ENCODE measurements at regions not wholly inside any gene's neighbourhood (a gene's known extent, or its start where the extent isn't known, plus 50 kb on each side); places are given as distances from the start of the nearest gene placed in this dataset.
"Not testable (repeated sequence)": the region's sequence is repeated elsewhere in the genome, so short reads cannot be mapped to it uniquely, and the experiment has no call there.

DNA sequence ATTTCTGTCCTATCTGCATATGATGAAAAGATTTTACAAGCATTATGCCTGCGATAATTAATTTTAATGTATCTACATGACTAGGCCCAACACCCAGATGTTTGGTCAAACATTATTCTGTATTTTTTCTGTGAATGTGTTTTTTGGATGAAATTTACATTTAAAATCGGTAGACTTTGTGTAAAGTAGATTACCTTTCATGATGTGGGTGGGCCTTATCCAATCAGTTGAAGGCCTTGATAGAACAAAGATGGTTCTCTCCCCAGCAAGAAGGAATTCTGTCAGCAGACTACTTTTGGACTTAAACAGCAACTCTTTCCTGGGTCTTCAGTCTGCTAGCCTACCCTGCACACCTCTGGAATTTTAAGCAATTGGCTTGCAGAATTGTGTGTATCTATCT is 844.0 kb downstream of the BRINP3 start:
- DNase-seq, result no peak

DNA sequence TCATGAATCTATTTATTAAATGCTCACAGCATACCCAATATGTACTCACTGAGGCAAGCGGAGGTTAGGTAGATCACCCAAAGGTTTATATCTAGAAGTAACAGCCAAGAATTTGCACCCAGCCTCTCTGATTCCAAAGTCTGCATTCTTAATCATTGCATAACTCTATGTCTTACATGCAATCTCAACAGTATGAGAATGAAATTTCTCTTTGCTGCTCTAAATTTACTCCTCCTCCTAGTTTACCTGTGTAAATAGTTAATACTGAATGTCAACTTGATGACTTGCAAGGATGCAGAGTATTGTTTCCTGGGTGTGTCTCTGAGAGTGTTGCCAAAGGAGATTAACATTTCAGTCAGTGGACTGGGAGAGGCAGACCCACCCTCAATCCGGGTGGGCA is 840.6 kb downstream of the BRINP3 start:
- DNase-seq, result no peak

DNA sequence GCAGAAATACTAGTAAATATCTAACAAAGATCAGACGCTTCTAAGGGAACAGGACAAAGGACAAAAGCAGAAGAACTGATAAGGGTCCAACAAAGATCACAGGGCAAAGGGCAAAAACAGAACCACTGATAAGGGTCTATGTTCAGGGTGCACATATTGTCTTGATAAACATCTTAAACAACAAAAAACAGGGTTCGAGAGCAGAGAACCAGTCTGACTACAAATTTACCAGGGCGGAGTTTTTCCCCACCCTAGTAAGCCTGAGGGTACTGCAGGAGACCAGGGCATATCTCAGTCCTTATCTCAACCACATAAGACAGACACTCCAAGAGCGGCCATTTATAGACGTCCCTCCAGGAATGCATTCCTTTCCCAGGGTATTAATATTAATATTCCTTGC is 833.5 kb downstream of the BRINP3 start:
- not testable (repeated sequence) for DNase-seq

DNA sequence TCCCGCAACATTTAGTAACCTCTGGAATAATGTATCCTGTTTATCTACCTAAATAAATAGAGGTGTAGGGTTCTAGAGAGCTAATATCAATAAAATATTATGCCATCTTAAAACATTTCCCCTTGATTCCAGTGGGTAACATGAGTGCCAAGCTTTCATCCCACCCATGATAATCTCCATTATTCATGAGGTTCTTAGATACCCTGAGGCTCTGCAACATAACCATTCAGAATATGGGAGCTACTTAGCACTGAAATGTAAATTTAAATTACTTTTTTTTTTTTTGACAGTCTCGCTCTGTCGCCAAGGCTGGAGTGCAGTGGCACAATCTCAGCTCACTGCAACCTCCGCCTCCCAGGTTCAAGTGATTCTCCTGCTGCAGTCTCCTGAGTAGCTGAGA is 832.7 kb downstream of the BRINP3 start:
- no peak for DNase-seq

DNA sequence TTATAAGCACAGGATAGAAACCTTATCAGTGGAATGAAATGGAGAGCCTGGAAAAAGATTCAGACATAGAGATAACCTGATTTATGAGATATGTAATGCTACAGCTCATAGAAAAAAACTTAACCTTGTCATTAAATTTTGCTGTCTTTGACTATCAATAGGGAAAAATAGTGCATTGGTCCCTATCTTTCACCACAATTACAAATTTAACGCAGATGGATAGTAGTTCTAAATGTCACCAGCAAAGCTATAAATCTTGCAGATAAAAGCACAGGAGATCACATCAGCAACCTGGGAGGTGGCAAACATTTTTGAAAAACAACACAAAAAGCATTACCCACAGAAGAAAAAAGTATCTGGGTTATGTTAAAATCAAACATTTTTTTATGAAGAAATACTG is 831.6 kb downstream of the BRINP3 start:
- DNase-seq, result no peak

DNA sequence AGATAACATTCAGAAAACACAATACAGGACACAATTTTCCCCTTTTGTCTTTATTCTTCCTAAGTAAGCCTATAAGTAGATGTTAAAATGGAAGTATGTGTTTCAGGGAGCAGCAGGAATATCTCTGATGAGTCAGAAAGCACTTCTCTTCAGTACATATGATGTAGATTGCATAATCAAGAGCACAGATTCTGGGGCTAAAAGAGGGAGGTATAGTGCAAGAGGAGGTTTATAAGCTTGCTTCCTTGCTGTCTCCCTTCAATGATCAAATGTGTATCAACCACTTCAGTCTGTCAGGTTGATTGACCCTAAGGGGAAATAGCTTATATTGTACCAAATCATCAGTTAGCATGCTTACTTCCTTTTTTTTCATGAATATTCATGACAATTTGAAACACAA is 822.8 kb downstream of the BRINP3 start:
- DNase-seq, result no peak

DNA sequence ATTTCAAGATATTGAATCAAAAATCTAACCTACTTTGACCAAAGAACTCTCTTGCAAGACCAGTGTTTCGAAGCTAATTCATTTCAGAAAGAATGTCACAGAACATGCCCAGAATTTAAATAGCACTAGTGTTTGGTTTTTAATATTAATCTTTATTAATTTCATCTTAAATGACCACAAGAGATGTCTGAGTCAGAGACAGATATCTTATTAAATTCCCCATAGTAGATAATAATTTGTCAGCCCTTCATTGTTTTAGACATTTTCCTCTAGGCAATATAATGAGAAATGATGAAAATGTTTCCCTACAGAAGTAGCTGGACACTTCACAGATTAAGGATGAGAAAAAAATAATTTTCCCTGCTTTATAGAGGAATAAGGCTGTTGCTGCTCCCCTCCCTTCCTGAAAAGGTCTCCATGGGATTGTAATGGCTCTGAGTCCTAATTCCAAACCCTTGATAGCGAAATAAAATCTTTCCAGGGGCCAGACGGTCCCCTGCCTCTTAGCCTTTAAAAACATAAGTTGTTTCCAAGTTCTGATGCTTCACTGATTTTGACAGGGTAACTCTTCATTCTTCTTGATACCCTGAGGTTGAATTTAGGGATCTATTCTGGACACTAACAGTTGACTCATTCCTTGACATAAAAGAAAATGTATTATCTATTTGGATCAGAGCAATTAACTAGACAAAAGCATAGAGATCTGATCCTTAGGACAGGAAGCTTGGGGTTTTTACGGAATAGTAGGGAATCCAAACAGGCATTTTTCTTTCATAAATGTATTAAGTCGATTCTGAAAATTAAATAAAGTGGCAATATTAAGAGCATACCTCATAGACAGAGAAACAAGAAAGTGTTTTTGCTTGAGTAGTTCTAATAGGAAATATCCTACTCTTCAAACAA is 820.8 kb downstream of the BRINP3 start:
- no peak for DNase-seq

DNA sequence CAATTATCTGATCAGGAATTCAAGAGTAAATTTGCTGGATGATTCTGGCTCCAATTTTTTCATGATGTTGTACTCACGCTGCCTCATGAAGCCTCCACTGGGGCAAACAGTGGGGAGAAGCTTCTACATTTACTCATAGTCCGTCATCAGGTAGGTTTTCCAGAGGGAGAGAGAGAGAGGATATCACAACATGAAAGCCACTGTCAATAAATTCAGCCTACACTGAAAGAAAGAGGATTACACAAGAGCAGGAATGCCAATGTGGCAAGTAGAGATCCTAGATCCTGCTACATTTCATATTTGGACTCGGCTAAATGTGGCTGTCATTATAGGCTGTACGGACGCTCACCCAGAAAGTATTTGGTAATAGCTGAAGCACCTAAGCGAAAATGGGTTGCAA is 819.9 kb downstream of the BRINP3 start:
- no peak for DNase-seq

DNA sequence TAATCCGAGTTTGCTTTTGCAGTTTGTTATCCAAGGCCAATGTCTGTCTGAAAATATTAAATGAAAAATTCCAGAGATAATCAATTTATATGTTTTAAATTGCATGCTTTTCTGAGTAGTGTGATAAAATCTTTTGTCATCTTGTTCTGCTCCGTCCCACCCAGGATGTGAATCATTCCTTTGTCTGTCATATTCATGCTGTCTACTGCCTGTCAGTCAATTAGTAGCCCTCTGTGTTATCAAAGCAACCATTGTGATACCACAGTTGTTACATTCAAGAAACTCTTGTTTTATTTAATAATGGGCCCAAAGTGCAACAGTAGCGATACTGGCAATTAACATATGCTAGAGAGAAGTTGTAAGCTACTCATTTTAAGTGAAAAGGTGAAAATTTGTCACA is 819.3 kb downstream of the BRINP3 start:
- DNase-seq, result no peak

DNA sequence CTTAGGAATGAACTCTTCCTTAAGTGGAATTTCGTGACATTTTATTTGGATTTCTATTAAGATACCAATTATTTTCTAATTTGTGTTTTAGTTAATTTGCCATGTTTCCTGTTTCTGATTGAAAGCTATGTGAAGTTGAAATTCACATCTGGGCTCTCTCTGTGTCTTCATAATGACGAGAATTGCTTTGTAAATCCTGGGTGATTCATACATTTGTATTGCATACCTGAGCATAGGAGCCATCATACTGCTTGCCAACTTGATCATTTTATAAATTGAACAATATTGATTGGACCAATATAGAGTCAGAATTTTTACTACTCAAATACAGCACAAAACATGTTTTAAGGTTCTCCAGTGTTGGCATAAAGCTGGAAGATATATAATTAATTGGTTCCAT is 817.9 kb downstream of the BRINP3 start:
- DNase-seq, result no peak

DNA sequence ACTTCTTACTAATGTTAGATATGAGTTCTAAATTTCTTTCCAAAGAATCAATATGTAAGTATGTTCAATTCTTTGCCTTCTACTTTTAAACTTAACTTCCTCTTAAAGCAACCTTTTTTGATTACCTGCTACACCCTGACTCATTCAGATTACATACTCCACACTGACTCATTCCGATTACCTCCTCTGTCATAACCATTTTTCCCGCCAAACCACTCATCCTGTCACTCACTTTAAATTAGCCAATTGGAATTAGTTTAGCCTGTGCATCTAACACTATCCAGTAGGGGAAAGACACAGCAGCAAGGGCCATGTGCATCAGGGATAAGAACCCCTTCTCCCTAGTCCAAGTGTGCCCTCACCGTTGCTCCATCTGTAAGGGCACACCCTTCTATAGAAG is 815.5 kb downstream of the BRINP3 start:
- DNase-seq, result no peak

DNA sequence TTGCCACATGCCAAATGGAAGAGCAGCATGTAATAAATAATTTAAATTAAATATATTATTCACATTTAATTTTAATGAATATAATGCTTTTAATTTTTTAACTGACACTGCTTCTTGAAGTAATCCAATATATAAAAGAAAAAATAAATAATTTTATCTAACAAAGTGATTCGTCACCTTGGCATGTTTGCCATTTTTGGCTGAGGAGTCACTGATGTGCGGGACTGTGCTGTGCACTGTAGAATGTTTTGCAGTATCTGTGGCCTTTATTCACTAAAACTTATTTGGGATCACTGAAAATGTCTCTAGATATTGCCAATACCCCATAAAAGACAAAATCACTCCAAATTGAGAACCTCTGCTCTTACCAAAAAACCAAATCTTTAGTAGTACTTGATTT is 807.8 kb downstream of the BRINP3 start:
- DNase-seq, result no peak

DNA sequence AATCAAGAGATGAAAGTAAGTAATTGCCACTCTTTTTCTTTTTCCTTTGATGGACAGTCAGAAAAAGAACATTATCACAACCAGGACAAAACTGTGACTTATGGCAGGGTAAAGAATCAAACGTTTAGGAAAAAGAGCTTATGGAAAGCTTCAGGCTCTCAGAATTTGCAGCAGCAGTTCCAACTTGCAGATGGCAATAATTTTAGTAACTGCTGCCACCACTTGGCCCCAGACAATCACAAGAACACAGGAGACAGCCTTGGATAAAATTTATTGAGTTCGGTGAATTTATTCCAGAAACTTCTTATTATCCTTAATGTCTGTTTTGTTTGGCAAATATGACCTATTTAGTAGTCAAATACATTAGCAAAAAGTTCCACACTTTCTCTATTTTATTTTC is 804.4 kb downstream of the BRINP3 start:
- DNase-seq, result no peak

DNA sequence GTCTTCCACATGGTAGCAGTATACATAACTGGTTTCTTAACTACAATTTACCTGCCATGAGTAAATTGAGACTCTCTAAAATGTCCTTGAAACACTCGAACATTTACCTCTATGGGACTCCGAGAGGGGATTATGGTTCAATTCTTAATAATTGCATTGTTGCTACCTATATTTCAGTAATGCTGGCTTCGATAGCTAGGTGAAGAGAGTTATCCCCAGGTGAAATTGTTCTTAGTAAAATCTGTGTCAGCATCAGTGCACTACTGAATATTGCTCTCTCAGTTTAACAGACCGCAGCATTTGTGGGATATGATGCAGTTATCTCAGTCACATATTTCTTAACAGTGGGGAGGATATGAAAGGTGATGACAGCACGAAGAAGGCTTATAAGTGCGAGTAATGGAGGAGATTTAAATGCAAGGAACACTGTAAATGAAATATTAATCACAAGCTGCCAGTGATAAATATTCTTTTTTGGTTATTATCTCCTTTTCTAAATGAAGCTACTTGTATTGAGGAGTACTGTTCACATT is 801.9 kb downstream of the BRINP3 start:
- no peak for DNase-seq

DNA sequence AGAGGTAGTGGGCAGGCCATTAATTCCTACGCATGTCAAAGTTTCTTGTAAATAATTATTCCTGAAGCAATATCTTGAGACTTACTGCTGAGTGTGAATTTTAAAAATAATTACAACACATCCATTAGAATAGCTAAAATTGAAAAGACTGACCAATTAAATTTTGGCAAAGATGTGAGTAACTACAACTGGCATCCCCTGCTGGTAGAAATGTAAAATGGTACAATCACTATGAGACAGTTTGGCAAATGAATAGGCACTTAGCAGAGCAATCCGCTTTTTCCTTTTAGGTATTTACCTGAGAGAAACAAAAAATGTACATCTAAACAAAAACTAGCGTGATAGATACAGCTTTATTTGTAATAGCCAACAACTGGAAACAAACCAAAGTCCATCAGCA is 798.9 kb downstream of the BRINP3 start:
- DNase-seq, result no peak

DNA sequence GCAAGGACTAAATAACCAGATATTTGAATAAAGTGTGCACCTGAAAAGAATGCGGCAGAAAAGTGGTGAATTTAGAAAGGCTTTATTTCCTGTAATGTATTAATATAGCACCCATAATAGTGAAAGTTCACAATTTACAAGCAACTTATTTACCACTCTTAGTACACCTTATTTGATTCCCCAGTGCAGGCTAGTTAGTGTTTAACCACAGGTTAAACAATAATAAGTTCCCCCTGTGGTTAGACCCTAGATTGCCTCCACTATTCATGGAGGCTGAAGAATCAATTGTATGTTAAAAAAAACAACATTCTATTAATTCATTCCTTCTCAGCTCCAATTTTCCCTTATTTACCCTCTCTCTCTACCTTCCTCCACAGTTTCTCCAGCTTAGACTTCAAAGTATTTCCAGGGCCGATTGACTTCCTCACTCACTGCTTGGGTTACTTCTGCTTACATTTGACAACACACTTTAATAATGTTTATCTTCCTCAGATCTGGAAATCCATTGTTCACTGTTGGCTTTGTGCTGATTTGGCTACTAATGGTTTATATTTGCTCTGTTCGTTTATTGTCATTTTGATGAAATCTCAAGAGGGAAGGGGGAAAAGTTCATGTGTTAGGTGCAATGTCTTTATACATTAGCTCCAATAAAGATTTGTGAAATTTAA is 796.3 kb downstream of the BRINP3 start:
- no peak for DNase-seq

DNA sequence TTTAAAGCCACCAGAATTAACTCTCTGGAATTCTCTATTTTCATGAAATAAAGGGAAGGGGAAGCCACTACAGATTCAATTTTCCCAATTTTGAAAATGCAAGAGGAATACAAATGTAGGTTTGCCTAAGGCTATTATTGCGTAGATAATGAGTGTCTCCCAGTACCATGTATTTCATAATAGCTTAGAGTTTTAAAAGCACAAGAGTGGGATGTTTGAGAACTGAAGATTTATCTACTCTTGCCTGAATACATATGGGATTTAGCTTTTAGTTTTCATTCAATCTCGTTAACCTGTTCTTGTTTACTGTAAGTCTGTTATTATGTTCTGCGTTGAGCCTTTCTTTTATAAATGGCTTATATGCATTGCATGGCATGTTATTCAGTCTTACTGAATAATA is 795.1 kb downstream of the BRINP3 start:
- DNase-seq, result no peak

DNA sequence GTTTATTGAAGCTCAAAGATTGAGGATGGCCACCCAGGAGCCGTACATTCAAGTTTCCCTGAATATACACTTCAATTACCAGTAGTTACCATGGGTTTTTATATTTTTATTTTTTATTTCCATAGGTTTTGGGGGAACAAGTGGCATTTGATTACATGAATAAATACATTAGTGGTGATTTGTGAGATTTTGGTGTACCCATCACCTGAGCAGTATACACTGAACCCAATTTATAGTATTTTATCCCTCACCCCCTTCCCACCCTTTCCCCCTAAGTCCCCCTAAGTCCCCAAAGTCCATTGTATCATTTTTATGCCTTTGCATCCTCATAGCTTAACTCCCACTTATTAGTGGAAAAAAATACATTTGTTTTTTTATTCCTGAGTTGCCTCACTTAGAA is 791.4 kb downstream of the BRINP3 start:
- no peak for DNase-seq

DNA sequence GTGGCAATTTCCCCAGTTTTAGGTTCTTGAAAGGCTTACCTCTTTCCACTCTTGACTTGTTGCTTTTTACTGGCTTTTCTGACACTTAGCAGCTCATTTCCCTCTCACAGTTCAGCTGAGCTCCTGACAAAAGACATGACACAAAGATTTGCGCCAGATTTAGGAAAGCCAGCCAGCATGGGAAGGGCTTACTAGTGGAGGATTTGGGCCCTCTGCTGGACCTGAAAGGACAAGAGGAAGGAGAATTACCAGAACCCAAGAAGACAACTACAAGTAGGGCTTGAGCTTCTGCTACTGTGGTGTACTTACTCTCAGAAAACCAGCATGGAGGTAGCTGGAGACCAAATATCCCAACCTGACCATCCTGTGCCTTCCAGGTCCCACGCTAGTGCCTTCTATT is 784.5 kb downstream of the BRINP3 start:
- DNase-seq, result no peak

DNA sequence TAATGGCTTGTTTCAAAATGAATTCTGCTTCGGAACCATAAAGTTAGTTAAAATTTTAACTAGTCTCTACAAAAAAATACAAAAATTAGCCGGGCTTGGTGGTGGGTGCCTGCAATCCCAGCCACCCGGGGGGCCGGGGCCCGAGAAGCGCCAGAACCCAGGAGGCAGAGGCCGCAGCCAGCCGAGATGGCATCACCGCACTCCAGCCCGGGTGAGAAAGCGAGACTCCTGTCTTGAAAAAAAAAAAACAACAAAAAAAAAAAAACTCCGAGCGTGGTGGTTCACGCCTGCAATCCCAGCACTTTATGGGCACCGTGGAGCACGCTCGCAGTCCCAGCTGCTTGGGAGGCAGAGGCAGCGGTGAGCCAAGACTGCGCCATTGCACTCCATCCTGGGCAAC is 781.4 kb downstream of the BRINP3 start:
- DNase-seq, result no peak

DNA sequence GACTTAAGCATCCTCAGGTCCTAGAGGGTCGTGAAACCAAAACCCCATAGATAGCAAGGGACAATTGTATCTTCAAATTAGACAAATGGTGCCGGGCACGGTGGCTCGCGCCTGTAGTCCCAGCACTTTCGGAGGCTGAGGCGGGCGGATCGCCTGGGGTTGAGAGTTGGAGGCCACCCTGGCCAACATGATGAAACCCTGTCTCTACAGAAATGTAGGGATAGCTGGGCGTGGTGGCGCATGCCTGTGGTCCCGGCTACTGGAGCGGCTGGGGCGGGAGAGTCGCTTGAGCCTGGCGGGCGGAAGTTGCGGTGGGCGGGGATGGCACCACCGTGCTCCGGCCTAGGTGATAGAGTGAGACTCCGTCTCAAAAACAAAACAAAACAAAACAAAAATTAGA is 780.6 kb downstream of the BRINP3 start:
- DNase-seq, result no peak

DNA sequence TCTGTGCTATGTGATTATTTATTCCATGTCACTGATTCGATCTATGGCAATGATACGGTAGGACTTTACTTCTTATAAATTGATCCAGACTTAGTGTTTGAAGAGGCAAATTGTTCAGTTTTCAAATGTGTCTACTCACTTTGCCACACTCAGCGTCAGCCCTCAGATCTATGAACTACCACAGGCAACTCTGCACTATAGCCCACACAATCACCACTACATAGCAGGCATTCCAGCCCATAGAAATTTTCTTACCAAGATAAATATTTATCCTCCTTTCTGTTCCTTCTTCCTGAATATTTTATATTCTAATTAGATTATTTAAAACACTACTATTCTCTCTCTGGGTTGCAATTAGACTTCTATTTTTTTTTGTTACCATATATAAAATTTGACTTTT is 776.1 kb downstream of the BRINP3 start:
- no peak for DNase-seq

DNA sequence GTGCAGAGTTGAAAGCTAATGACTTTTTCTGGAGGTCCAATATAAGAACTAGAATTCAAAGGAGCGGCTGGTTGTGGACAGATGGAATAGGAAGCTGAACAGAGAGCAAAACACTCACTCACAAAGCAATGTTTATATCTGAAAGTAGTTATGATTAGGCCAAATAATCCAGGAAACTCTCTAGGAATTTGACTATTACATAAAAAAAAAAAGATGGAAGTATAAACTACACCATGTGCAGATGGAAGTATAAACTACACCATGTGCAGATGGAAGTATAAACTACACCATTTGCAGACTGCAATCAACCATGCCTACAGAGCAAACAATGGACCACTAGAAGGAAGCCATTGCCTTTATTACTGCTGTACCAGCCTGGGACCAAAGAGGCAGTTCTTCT is 771.1 kb downstream of the BRINP3 start:
- DNase-seq, result no peak

DNA sequence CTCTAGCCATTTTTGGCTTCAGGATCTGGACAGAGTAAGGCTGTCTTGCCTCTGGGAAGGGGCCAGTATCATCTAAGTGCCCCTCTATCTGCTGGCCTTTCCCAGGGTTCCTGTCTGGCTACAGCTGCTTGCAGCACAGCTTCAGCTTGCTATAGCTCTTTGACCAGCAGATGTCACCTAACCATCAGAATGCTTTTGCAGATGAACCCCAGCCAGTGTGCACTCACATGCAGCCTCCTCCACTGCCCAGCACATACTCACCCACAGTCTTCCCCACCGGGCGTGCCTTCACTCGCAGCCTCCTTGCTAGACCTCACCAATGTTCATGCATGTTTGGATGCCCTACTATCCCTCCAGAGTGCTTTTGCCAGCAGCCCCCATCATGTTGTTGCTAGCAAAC is 769.0 kb downstream of the BRINP3 start:
- no peak for DNase-seq
